ENCODE measurements at regions not wholly inside any gene's neighbourhood (a gene's known extent, or its start where the extent isn't known, plus 50 kb on each side); places are given as distances from the start of the nearest gene placed in this dataset.
"Not testable (repeated sequence)": the region's sequence is repeated elsewhere in the genome, so short reads cannot be mapped to it uniquely, and the experiment has no call there.

DNA sequence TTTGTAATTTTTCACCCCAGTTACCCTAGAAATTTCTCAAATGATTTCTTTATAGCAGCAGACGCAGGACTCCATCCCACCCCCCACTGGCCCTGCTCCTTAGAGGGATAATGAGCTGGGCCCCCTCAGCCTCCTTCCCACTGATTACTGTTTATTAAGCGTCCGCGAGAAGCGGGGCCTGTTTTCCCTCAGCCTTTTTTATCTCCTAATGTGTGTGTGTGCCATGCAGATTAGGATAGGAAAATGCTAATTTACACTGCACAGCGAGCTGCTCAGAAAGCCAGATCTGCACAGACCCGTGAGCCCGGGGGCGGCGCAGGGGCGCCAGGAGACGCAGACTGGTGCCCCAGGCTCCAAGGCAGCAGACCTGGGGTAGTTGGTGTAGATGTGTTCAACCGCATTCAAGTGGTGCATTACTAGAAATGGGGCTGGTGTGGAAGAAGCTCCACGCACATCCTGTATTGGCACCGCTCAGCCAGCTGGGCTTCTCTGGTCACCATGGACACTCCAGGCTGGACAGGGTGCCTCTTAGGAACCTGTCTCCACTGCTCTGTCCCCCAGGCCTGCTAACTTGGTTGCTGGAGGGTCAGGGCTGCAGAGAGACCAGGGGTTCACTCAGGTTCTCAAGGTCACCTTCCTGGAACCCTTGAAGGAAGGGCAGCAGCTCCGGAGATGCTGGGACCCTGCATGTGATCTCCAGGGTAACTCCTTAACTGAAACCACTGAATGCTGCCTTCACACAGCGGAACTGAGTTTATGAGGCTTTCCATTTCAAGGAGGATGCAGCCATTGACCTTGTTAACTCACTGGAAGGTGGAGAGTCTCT is 256.3 kb downstream of the ERMARD start:
- Histone ChIP-seq H3K9ac (ENCODE audit: low read depth in 1 of 2, low read length in 2 of 2) (no peak overlapping the region), H3K9me3 (ENCODE audit: control insufficient read depth in 1 of 2, low read length in 2 of 2) (peaks cover 11 to 20% of the 10 kb centered on the region in 2 donors), H3K4me3 (ENCODE audit: low read depth in 1 of 2, low read length in 2 of 2) (no peak overlapping the region), H3K27me3 (ENCODE audit: control insufficient read depth in 1 of 2, insufficient read depth in 2 of 2, low read length in 2 of 2) (no peaks in the 10 kb centered on the region), H3K4me1 (ENCODE audit: control insufficient read depth in 1 of 2, insufficient read depth in 2 of 2, low read length in 2 of 2) (no peaks in the 10 kb centered on the region), H3K27ac (ENCODE audit: low read depth, low read length) (no peak overlapping the region), H3K36me3 (ENCODE audit: control insufficient read depth in 1 of 2, insufficient read depth in 2 of 2, low read length in 2 of 2) (no peaks in the 10 kb centered on the region)

DNA sequence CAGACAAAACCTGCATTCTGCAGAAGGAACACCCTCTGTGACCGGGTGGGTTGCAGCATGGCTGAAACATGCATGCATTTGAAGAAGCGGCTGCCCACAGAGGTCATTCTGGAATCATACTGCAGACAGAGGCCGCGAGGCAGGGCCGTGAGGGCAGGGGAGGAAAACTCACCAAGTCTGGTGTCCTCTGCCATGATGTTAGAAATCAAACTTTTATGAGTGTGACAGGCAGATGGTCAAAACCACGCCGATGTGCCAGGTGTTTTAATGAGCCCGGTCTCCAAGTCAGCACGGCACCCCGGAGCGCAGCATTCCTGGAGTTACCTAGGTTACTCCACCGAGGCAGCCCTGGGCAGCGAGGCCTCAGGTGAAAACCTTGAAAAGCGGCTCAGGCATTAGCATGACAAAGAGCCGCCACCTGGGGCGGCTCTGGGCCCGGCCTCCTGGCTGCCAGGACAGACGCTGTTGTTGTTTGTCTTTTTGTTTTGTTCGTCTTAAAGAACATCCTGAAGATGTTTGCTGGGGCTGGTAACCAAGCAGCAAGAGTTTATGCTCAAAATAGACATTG is 255.6 kb downstream of the ERMARD start:
- Histone ChIP-seq H3K27ac (ENCODE audit: low read depth, low read length) (no peak overlapping the region), H3K36me3 (ENCODE audit: control insufficient read depth in 1 of 2, insufficient read depth in 2 of 2, low read length in 2 of 2) (no peaks in the 10 kb centered on the region), H3K4me1 (ENCODE audit: control insufficient read depth in 1 of 2, insufficient read depth in 2 of 2, low read length in 2 of 2) (no peaks in the 10 kb centered on the region), H3K4me3 (ENCODE audit: low read depth in 1 of 2, low read length in 2 of 2) (no peak overlapping the region), H3K27me3 (ENCODE audit: control insufficient read depth in 1 of 2, insufficient read depth in 2 of 2, low read length in 2 of 2) (no peaks in the 10 kb centered on the region), H3K9ac (ENCODE audit: low read depth in 1 of 2, low read length in 2 of 2) (no peak overlapping the region), H3K9me3 (ENCODE audit: control insufficient read depth in 1 of 2, low read length in 2 of 2) (peaks cover 11 to 20% of the 10 kb centered on the region in 2 donors)

DNA sequence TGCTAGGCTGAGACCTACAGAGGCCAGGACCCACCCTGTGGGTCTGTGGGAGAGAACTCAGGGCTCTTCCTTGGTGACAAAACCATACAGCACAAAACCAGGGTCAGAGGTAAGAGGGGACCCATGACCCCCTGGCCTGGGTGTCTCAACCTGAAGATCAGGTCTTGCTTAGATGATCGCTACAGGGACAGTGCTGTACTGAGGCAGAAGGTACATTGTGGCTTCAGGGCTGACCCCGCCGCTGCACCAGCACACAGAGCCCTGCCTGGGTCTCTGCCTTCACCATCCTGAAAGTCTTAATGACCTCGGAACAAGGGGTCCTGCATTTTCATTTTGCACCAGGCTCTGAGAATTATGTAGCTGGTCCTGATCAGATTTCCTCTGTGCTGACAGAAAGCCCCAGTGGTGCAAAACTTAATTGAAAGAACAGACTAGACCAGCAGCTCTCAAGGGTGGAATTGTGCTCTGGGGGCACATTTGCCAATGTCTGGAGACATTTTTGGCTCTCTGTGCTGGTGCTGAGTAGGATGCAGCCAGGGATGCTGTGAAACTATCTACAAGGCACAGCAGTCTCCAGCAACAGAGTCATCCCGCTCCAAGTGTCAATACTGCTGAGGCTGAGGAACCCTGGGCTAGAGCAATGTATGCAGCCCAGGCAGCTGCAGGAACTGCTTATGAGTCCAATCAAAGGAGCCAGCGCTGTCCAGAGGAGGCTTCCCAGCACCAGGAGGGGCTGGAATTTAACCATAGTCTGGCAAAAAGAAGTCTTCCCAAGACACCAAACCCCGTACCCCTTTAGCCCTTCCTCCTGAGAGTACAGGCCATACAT is 254.9 kb downstream of the ERMARD start:
- no peak overlapping the region for H3K27ac ChIP-seq (ENCODE audit: low read depth, low read length)
- H3K9ac ChIP-seq (ENCODE audit: low read depth in 1 of 2, low read length in 2 of 2), result no peak overlapping the region
- peaks cover 11 to 23% of the 10 kb centered on the region in 2 donors for H3K9me3 ChIP-seq (ENCODE audit: control insufficient read depth in 1 of 2, low read length in 2 of 2)
- H3K27me3 ChIP-seq (ENCODE audit: control insufficient read depth in 1 of 2, insufficient read depth in 2 of 2, low read length in 2 of 2), result no peaks in the 10 kb centered on the region
- H3K4me3 ChIP-seq (ENCODE audit: low read depth in 1 of 2, low read length in 2 of 2), result no peak overlapping the region
- H3K4me1 ChIP-seq (ENCODE audit: control insufficient read depth in 1 of 2, insufficient read depth in 2 of 2, low read length in 2 of 2), result no peaks in the 10 kb centered on the region
- H3K36me3 ChIP-seq (ENCODE audit: control insufficient read depth in 1 of 2, insufficient read depth in 2 of 2, low read length in 2 of 2), result no peaks in the 10 kb centered on the region

- H3K4me1 ChIP-seq (ENCODE audit: control insufficient read depth in 1 of 2, insufficient read depth in 2 of 2, low read length in 2 of 2), result no peaks in the 10 kb centered on the region
- H3K27ac ChIP-seq (ENCODE audit: low read depth, low read length), result no peak overlapping the region
- no peak overlapping the region for H3K9ac ChIP-seq (ENCODE audit: low read depth in 1 of 2, low read length in 2 of 2)
- H3K36me3 ChIP-seq (ENCODE audit: control insufficient read depth in 1 of 2, insufficient read depth in 2 of 2, low read length in 2 of 2), result no peaks in the 10 kb centered on the region
- no peak overlapping the region for H3K4me3 ChIP-seq (ENCODE audit: low read depth in 1 of 2, low read length in 2 of 2)
- peaks cover 11 to 23% of the 10 kb centered on the region in 2 donors for H3K9me3 ChIP-seq (ENCODE audit: control insufficient read depth in 1 of 2, low read length in 2 of 2)
- no peaks in the 10 kb centered on the region for H3K27me3 ChIP-seq (ENCODE audit: control insufficient read depth in 1 of 2, insufficient read depth in 2 of 2, low read length in 2 of 2)
Observed at GRCh38 chr6:170005665-170006064, 254.2 kb downstream of the ERMARD start.

GRCh38 chr6:170004585-170005210 is 253.3 kb downstream of the ERMARD start:
- Histone ChIP-seq H3K27me3 (ENCODE audit: control insufficient read depth in 1 of 2, insufficient read depth in 2 of 2, low read length in 2 of 2) (no peaks in the 10 kb centered on the region), H3K9ac (ENCODE audit: low read depth in 1 of 2, low read length in 2 of 2) (no peak overlapping the region), H3K27ac (ENCODE audit: low read depth, low read length) (no peak overlapping the region), H3K4me1 (ENCODE audit: control insufficient read depth in 1 of 2, insufficient read depth in 2 of 2, low read length in 2 of 2) (no peaks in the 10 kb centered on the region), H3K4me3 (ENCODE audit: low read depth in 1 of 2, low read length in 2 of 2) (no peak overlapping the region), H3K36me3 (ENCODE audit: control insufficient read depth in 1 of 2, insufficient read depth in 2 of 2, low read length in 2 of 2) (no peaks in the 10 kb centered on the region), H3K9me3 (ENCODE audit: control insufficient read depth in 1 of 2, low read length in 2 of 2) (peaks cover 11 to 23% of the 10 kb centered on the region in 2 donors)

GRCh38 chr6:170003451-170004160 is 252.2 kb downstream of the ERMARD start:
- Histone ChIP-seq H3K4me1 (ENCODE audit: control insufficient read depth in 1 of 2, insufficient read depth in 2 of 2, low read length in 2 of 2) (no peaks in the 10 kb centered on the region), H3K27me3 (ENCODE audit: control insufficient read depth in 1 of 2, insufficient read depth in 2 of 2, low read length in 2 of 2) (no peaks in the 10 kb centered on the region), H3K9me3 (ENCODE audit: control insufficient read depth in 1 of 2, low read length in 2 of 2) (peaks cover 11 to 23% of the 10 kb centered on the region in 2 donors), H3K36me3 (ENCODE audit: control insufficient read depth in 1 of 2, insufficient read depth in 2 of 2, low read length in 2 of 2) (no peaks in the 10 kb centered on the region), H3K9ac (ENCODE audit: low read depth in 1 of 2, low read length in 2 of 2) (no peak overlapping the region), H3K4me3 (ENCODE audit: low read depth in 1 of 2, low read length in 2 of 2) (no peak overlapping the region), H3K27ac (ENCODE audit: low read depth, low read length) (no peak overlapping the region)

DNA sequence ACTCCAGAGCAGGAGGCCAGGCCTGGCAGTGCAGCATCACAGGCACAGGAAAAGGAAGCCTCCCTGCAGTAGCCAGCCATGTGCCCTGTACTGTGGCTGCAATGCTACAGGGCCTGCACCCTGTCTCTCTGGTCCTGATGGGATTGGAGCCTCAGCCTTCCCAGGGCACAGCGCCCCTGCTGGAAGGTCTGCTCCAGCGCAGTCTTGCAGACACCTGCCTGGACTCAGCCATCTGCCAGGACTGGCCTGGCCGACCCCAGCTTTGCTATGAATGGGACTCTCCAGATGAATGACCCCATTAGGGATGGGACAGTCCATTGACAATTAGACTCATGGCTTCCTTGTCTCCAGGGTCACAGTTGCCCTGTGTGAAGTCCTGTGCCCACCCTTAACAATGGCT is 251.6 kb downstream of the ERMARD start:
- no peak overlapping the region for H3K9ac ChIP-seq (ENCODE audit: low read depth in 1 of 2, low read length in 2 of 2)
- no peaks in the 10 kb centered on the region for H3K36me3 ChIP-seq (ENCODE audit: control insufficient read depth in 1 of 2, insufficient read depth in 2 of 2, low read length in 2 of 2)
- no peaks in the 10 kb centered on the region for H3K27me3 ChIP-seq (ENCODE audit: control insufficient read depth in 1 of 2, insufficient read depth in 2 of 2, low read length in 2 of 2)
- H3K9me3 ChIP-seq (ENCODE audit: control insufficient read depth in 1 of 2, low read length in 2 of 2), result peaks cover 11 to 23% of the 10 kb centered on the region in 2 donors
- no peaks in the 10 kb centered on the region for H3K4me1 ChIP-seq (ENCODE audit: control insufficient read depth in 1 of 2, insufficient read depth in 2 of 2, low read length in 2 of 2)
- no peak overlapping the region for H3K4me3 ChIP-seq (ENCODE audit: low read depth in 1 of 2, low read length in 2 of 2)
- H3K27ac ChIP-seq (ENCODE audit: low read depth, low read length), result no peak overlapping the region

DNA sequence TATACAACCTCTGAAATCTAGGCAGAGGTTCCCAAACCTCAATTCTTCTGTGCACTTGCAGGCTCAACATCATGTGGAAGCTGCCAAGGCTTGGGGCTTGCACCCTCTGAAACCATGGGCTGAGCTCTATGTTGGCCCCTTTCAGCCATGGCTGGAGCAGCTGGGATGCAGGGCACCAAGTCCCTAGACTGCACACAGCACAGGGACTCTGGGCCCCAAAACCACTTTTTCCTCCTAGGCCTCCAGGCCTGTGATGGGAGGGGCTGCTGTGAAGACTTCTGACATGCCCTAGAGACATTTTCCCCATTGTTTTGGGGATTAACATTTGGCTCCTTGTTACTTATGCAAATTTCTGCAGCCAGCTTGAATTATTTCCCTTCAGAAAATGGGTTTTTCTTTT is 250.4 kb downstream of the ERMARD start:
- not testable (repeated sequence) for H3K4me3 ChIP-seq (ENCODE audit: low read depth in 1 of 2, low read length in 2 of 2); H3K9ac ChIP-seq (ENCODE audit: low read depth in 1 of 2, low read length in 2 of 2); H3K36me3 ChIP-seq (ENCODE audit: control insufficient read depth in 1 of 2, insufficient read depth in 2 of 2, low read length in 2 of 2); H3K4me1 ChIP-seq (ENCODE audit: control insufficient read depth in 1 of 2, insufficient read depth in 2 of 2, low read length in 2 of 2); H3K27ac ChIP-seq (ENCODE audit: low read depth, low read length); H3K27me3 ChIP-seq (ENCODE audit: control insufficient read depth in 1 of 2, insufficient read depth in 2 of 2, low read length in 2 of 2)
- H3K9me3 ChIP-seq (ENCODE audit: control insufficient read depth in 1 of 2, low read length in 2 of 2), result peaks cover 11 to 23% of the 10 kb centered on the region in 2 donors

- H3K36me3 ChIP-seq (ENCODE audit: control insufficient read depth in 1 of 2, insufficient read depth in 2 of 2, low read length in 2 of 2), result no peaks in the 10 kb centered on the region
- no peaks in the 10 kb centered on the region for H3K27me3 ChIP-seq (ENCODE audit: control insufficient read depth in 1 of 2, insufficient read depth in 2 of 2, low read length in 2 of 2)
- H3K9me3 ChIP-seq (ENCODE audit: control insufficient read depth in 1 of 2, low read length in 2 of 2), result peaks cover 11 to 23% of the 10 kb centered on the region in 2 donors
- H3K9ac ChIP-seq (ENCODE audit: low read depth in 1 of 2, low read length in 2 of 2), result no peak overlapping the region
- H3K4me1 ChIP-seq (ENCODE audit: control insufficient read depth in 1 of 2, insufficient read depth in 2 of 2, low read length in 2 of 2), result no peaks in the 10 kb centered on the region
- H3K4me3 ChIP-seq (ENCODE audit: low read depth in 1 of 2, low read length in 2 of 2), result no peak overlapping the region
- H3K27ac ChIP-seq (ENCODE audit: low read depth, low read length), result no peak overlapping the region
Observed at GRCh38 chr6:170000071-170000843, 248.8 kb downstream of the ERMARD start.

All from duodenal mucosa (tissue), 2 donors.